IPS-NIHi7 (cell line): ENCODE measurements at regions not wholly inside any gene's neighbourhood (a gene's known extent, or its start where the extent isn't known, plus 50 kb on each side); places are given as distances from the start of the nearest gene placed in this dataset.
"Not testable (repeated sequence)": the region's sequence is repeated elsewhere in the genome, so short reads cannot be mapped to it uniquely, and the experiment has no call there.

Source experiments
- DNase-seq: peaks from one replicate; pipeline ENCODE4 v3.0.0; 2012; ENCODE audit warnings: mixed read lengths; ENCODE audit errors: extremely low spot score

GRCh38 chr5:109575506-109575905, 114.2 kb upstream of the MAN2A1 start:
- DNase-seq = no peak

GRCh38 chr5:109574985-109575384, 114.7 kb upstream of the MAN2A1 start:
- no peak for DNase-seq

- no peak for DNase-seq
These were observed 116.0 kb upstream of the MAN2A1 start for GRCh38 chr5:109573766-109574165.

- no peak for DNase-seq
These were observed 116.5 kb upstream of the MAN2A1 start for GRCh38 chr5:109573256-109573655.

- no peak for DNase-seq
These were observed 117.9 kb upstream of the MAN2A1 start for GRCh38 chr5:109571785-109572184.

GRCh38 chr5:109570362-109570874, 119.3 kb upstream of the MAN2A1 start:
- no peak for DNase-seq

- no peak for DNase-seq
These were observed 122.2 kb upstream of the MAN2A1 start for GRCh38 chr5:109567374-109568044.

- no peak for DNase-seq
These were observed 123.4 kb upstream of the MAN2A1 start for GRCh38 chr5:109566361-109566760.

GRCh38 chr5:109563739-109564138, 126.0 kb upstream of the MAN2A1 start:
- no peak for DNase-seq

- no peak for DNase-seq
These were observed 126.5 kb upstream of the MAN2A1 start for GRCh38 chr5:109563189-109563588.

GRCh38 chr5:109562441-109562840, 127.3 kb upstream of the MAN2A1 start:
- no peak for DNase-seq

- no peak for DNase-seq
These were observed 128.3 kb upstream of the MAN2A1 start for GRCh38 chr5:109561447-109561846.

- no peak for DNase-seq
These were observed 129.2 kb upstream of the MAN2A1 start for GRCh38 chr5:109560554-109560953.

GRCh38 chr5:109558952-109559351, 130.8 kb upstream of the MAN2A1 start:
- no peak for DNase-seq

- no peak for DNase-seq
These were observed 131.4 kb upstream of the MAN2A1 start for GRCh38 chr5:109558364-109558763.

GRCh38 chr5:109553846-109554245, 135.9 kb upstream of the MAN2A1 start:
- no peak for DNase-seq

GRCh38 chr5:109551234-109551633, 138.5 kb upstream of the MAN2A1 start:
- not testable (repeated sequence) for DNase-seq

- no peak for DNase-seq
These were observed 139.7 kb upstream of the MAN2A1 start for GRCh38 chr5:109550077-109550476.

GRCh38 chr5:109546461-109546860, 136.7 kb upstream of the PJA2 start:
- no peak for DNase-seq

GRCh38 chr5:109544873-109545272, 135.1 kb upstream of the PJA2 start:
- not testable (repeated sequence) for DNase-seq

GRCh38 chr5:109538692-109539091, 128.9 kb upstream of the PJA2 start:
- DNase-seq = not testable (repeated sequence)

GRCh38 chr5:109535090-109535489, 125.3 kb upstream of the PJA2 start:
- DNase-seq = not testable (repeated sequence)

- DNase-seq = no peak
These were observed 124.0 kb upstream of the PJA2 start for GRCh38 chr5:109533751-109534272.
